HepG2 (cell line): ENCODE measurements at regions not wholly inside any gene's neighbourhood (a gene's known extent, or its start where the extent isn't known, plus 50 kb on each side); places are given as distances from the start of the nearest gene placed in this dataset.

Source experiments
- ATAC-seq: fragments of 200-7000 bp; cut with Tn5 transposase; 3 replicates; pipeline ENCODE4 v1.9.1; 2020; ENCODE audit warnings: mild to moderate bottlenecking, moderate library complexity
- BruUV-seq: library from RNA; stranded (reverse); fragments of 400-500 nt; replicated peaks from 2 replicates; lab custom pipeline; 2021; lab: Mats Ljungman, UMichigan
- CTCF ChIA-PET: fragments of 300-600 bp; formaldehyde crosslinking; extraction: SDS; loops from one replicate; lab custom pipeline; 2021; ENCODE audit warnings: low total read pairs, inconsistent platforms, low intra/inter-chr PET ratio; lab: Yijun Ruan, JAX
- POLR2A ChIA-PET: fragments of 350-600 bp; sonication (Branson Sonifier 250); formaldehyde crosslinking; loops from one replicate; lab custom pipeline; 2020; ENCODE audit warnings: antibody characterized with exemption, inconsistent platforms; lab: Yijun Ruan, JAX
- DNase-seq: peaks from one replicate; pipeline ENCODE4 v3.0.0-alpha.2; 2015; ENCODE audit warnings: low spot score
- FAIRE-seq: peaks from 3 replicates; lab custom pipeline; 2011; peaks lifted over from hg19 to GRCh38; lab: Jason Lieb, UNC
- H2AFZ ChIP-seq: one replicate; pipeline ENCODE4 v1.6.1; 2011; ENCODE audit warnings: low read length, inconsistent platforms
- H3K27ac ChIP-seq: fragments of 300-600 bp; 3 replicates; pipeline ENCODE4 v1.8.0; 2011; ENCODE audit warnings: mixed run types, mild to moderate bottlenecking, mixed read lengths, low read length, inconsistent platforms; ENCODE audit not compliant: insufficient read depth; ENCODE audit errors: extremely low read length
- H3K27me3 ChIP-seq, 2 experiments: fragments of 200-600 bp in 1 of 2; 2 replicates in 1 of 2; 3 replicates in 1 of 2; pipeline versions ENCODE4 v1.6.0 to v1.8.0; 2011; ENCODE audit warnings: low read length in 2 of 2, mild to moderate bottlenecking in 2 of 2, moderate library complexity in 2 of 2, inconsistent platforms in 1 of 2; ENCODE audit not compliant: insufficient read depth in 2 of 2, control insufficient read depth in 1 of 2
- H3K36me3 ChIP-seq, 2 experiments: fragments of 200-600 bp in 1 of 2; replicated peaks in 1 of 2; 2 replicates in 1 of 2; 3 replicates in 1 of 2; pipeline versions ENCODE4 v1.5.1 to v1.8.0; 2011; ENCODE audit warnings: low read length in 2 of 2, inconsistent platforms in 1 of 2; ENCODE audit not compliant: insufficient read depth in 2 of 2, control insufficient read depth in 1 of 2
- H3K4me1 ChIP-seq: 2 replicates; pipeline ENCODE4 v1.5.1; 2012; ENCODE audit warnings: low read length, inconsistent platforms; ENCODE audit not compliant: insufficient read depth
- H3K4me2 ChIP-seq: 2 replicates; pipeline ENCODE4 v1.6.0; 2011; ENCODE audit warnings: low read depth, low read length, inconsistent platforms
- H3K4me3 ChIP-seq, 3 experiments: fragments of 200-600 bp in 1 of 3; sonication (generic), shearing (Covaris generic) in 1 of 3; replicated peaks in 1 of 3; 2 replicates each; pipeline ENCODE4 v1.5.1; 2011 to 2016; ENCODE audit warnings: low read length in 3 of 3, inconsistent platforms in 2 of 3, low read depth in 2 of 3, mild to moderate bottlenecking in 2 of 3, control low read depth in 1 of 3, mixed read lengths in 1 of 3; ENCODE audit not compliant: insufficient read depth in 1 of 3
- H3K79me2 ChIP-seq: one replicate; pipeline ENCODE4 v1.6.1; 2011; ENCODE audit warnings: low read length, inconsistent platforms; ENCODE audit not compliant: insufficient read depth
- H3K9ac ChIP-seq: 2 replicates; pipeline ENCODE4 v1.6.0; 2011; ENCODE audit warnings: mild to moderate bottlenecking, low read depth, low read length, inconsistent platforms; ENCODE audit not compliant: insufficient read depth
- H3K9me3 ChIP-seq: 2 replicates; pipeline ENCODE4 v1.5.1; 2012; ENCODE audit warnings: mild to moderate bottlenecking, low read length
- H4K20me1 ChIP-seq: 2 replicates; pipeline ENCODE4 v1.6.0; 2011; ENCODE audit warnings: inconsistent platforms, mild to moderate bottlenecking, low read length, moderate library complexity; ENCODE audit not compliant: insufficient read depth
- RARG ChIP-seq: sonication (generic); formaldehyde crosslinking; IDR thresholded peaks from 2 replicates; pipeline ENCODE4 v1.4.0; 2020; ENCODE audit warnings: low read depth, mild to moderate bottlenecking, missing genetic modification reagents
- ZNF329 ChIP-seq: sonication (generic); formaldehyde crosslinking; IDR thresholded peaks from 2 replicates; pipeline ENCODE4 v1.9.0; 2021; ENCODE audit warnings: low read depth, mild to moderate bottlenecking, missing genetic modification reagents
- ZNF484 ChIP-seq: sonication (generic); formaldehyde crosslinking; IDR thresholded peaks from 2 replicates; pipeline ENCODE4 v1.5.1; 2020; ENCODE audit warnings: mild to moderate bottlenecking, low read depth, missing genetic modification reagents, borderline replicate concordance
- ZNF570 ChIP-seq: sonication (generic); formaldehyde crosslinking; IDR thresholded peaks from 2 replicates; pipeline ENCODE4 v1.4.0; 2020; ENCODE audit warnings: mild to moderate bottlenecking, missing genetic modification reagents, borderline replicate concordance
- ZNF883 ChIP-seq: sonication (generic); formaldehyde crosslinking; IDR thresholded peaks from 2 replicates; pipeline ENCODE4 v1.5.1; 2020; ENCODE audit warnings: mild to moderate bottlenecking, missing genetic modification reagents; ENCODE audit errors: not compliant biosample characterization
- ZSCAN22 ChIP-seq: sonication (generic); formaldehyde crosslinking; IDR thresholded peaks from 2 replicates; pipeline ENCODE4 v1.4.0; 2020; ENCODE audit warnings: mild to moderate bottlenecking, missing genetic modification reagents
- WGBS: methylation state at CpG from one replicate; pipeline ENCODE4 v1.1.6; 2017; ENCODE audit warnings: low lambda C conversion rate; 5-methylcytosine and 5-hydroxymethylcytosine counted together
- in situ Hi-C: cut with HindIII; loops from 2 replicates; pipeline ENCODE4 v1.10.0; 2017; ENCODE audit warnings: low pct_unique_long_range_greater_than_20kb; ENCODE audit not compliant: extremely low pct_ligation_motif_present
- intact Hi-C: fragments of 100-400 bp; cut with micrococcal nuclease; formaldehyde crosslinking; loops from one replicate; pipeline ENCODE4 v1.10.0; 2022; ENCODE audit not compliant: unreplicated experiment

DNA sequence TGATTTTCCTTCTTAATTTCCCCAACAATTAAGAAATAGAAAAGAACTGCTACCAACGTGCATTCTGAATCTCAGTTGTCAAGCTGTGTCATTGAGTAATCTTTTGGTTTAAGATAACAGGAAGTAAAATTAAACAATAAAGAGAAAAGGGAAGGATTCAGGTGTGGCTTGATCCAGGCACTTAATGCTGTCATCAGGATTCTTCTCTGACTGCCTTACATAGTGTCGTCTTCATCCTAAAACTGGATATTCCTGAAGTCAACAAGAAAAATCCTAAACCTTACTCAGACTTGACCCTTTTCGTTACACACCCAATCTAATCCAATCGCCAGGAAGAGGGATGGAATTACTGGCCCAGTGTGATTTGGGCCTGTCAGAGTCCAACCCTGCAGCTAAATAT, 443.8 kb downstream of the MED13L start:
- Histone ChIP-seq H2AFZ (no peak overlapping the region), H3K36me3 (no peaks in the 10 kb centered on the region), H3K27ac (no peak overlapping the region), H3K27me3 (no peaks in the 10 kb centered on the region; a peak in 1 of 5 replicates), H3K4me1 (peaks cover 9% of the 10 kb centered on the region; the same call in 1 of the 2 replicates), H3K79me2 (no peaks in the 10 kb centered on the region), H4K20me1 (no peaks in the 10 kb centered on the region), H3K9ac (no peak overlapping the region), H3K4me2 (no peak overlapping the region), H3K4me3 (no peak overlapping the region), H3K9me3 (no peaks in the 10 kb centered on the region)
- BruUV-seq: no TSS peak
- POLR2A ChIA-PET: interaction anchor here (0.7 kb wide), 1 partner anchor 129 kb away, joined by 3 read pairs; no protein-coding TSS in a partner anchor
- ATAC-seq (no peak), FAIRE-seq (no peak), DNase-seq (no peak)
- intact Hi-C loops: no loop called here
- in situ Hi-C loops: no loop called here
- CTCF ChIA-PET: no interaction called here
- TF ChIP-seq ZNF484: no peak
- TF ChIP-seq ZNF329: peak; percentile 92
- 34% methylated on average over 4 of the region's 4 CpGs for WGBS

DNA sequence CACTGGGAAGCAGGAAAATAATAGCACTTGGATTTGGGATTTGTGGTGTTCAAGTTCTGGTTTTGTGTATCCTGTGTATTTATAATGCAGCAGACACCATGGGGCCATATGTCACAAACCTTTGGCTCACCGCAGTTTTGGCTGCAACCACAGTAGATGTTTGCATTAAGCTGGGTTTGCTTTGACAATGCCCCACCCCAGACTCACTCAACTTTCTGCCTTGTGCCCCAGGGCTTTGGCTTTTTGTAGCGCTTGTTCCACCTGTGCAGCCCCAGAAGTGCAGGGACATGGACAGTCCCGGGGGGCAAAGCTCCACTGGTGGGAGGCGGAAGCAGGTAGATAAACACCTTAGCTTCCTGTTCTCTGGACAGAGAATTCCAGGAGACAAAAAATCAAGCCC, 446.9 kb downstream of the MED13L start:
- Histone ChIP-seq H3K4me3 (no peak overlapping the region), H3K27ac (no peak overlapping the region), H2AFZ (no peak overlapping the region), H3K4me2 (no peak overlapping the region), H3K36me3 (no peaks in the 10 kb centered on the region), H3K27me3 (no peaks in the 10 kb centered on the region; a peak in 1 of 5 replicates), H4K20me1 (no peaks in the 10 kb centered on the region), H3K4me1 (no peaks in the 10 kb centered on the region), H3K79me2 (no peaks in the 10 kb centered on the region), H3K9ac (no peak overlapping the region), H3K9me3 (no peaks in the 10 kb centered on the region)
- ChIA-PET POLR2A (no interaction called here), CTCF (no interaction called here)
- TF ChIP-seq RARG (no peak), ZNF570 (CRISPR knock-in tag) (no peak), ZNF883 (CRISPR knock-in tag) (no peak), ZSCAN22 (no peak)
- 44% methylated on average over 4 of the region's 4 CpGs for WGBS
- ATAC-seq: no peak
- FAIRE-seq: no peak
- intact Hi-C loops (no loop called here), in situ Hi-C loops (no loop called here)
- DNase-seq: no peak
- no TSS peak for BruUV-seq
